ENCODE measurements at regions not wholly inside any gene's neighbourhood (a gene's known extent, or its start where the extent isn't known, plus 50 kb on each side); places are given as distances from the start of the nearest gene placed in this dataset.

DNA sequence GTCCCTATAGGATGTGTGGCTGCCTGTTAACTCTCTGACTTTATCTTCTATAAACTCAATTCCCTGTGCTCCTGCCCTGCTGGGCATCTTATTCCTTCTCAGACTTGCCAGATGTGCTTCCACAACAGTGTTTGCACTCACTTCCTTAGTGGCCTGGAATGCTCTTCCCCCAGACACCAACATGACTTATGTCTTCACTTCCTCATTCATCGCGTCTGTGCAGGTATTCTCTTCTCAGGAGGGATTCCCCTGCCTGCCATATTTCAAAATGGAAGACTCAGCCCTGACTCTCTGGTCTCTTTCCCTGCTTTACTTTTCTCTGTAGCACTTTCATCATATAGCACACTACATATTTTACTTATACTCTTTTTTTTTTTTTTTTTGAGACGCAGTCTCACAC, 344.0 kb downstream of the CENPC start:
- TF ChIP-seq, protein P1, sequence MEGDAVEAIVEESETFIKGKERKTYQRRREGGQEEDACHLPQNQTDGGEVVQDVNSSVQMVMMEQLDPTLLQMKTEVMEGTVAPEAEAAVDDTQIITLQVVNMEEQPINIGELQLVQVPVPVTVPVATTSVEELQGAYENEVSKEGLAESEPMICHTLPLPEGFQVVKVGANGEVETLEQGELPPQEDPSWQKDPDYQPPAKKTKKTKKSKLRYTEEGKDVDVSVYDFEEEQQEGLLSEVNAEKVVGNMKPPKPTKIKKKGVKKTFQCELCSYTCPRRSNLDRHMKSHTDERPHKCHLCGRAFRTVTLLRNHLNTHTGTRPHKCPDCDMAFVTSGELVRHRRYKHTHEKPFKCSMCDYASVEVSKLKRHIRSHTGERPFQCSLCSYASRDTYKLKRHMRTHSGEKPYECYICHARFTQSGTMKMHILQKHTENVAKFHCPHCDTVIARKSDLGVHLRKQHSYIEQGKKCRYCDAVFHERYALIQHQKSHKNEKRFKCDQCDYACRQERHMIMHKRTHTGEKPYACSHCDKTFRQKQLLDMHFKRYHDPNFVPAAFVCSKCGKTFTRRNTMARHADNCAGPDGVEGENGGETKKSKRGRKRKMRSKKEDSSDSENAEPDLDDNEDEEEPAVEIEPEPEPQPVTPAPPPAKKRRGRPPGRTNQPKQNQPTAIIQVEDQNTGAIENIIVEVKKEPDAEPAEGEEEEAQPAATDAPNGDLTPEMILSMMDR (IDR thresholded peaks at IDR 0.05), result no peak
- no peak for TF ChIP-seq POLR2AphosphoS5 (IDR thresholded peaks at IDR 0.05; ENCODE audit: low read depth, low read length)
- no peak for TF ChIP-seq TCF7L2 (IDR thresholded peaks at IDR 0.05; ENCODE audit: low read depth, low read length)
- TF ChIP-seq SIN3A (IDR thresholded peaks at IDR 0.05; ENCODE audit: borderline replicate concordance, insufficient read depth, low read depth, low read length), result no peak
- TF ChIP-seq, protein P2, sequence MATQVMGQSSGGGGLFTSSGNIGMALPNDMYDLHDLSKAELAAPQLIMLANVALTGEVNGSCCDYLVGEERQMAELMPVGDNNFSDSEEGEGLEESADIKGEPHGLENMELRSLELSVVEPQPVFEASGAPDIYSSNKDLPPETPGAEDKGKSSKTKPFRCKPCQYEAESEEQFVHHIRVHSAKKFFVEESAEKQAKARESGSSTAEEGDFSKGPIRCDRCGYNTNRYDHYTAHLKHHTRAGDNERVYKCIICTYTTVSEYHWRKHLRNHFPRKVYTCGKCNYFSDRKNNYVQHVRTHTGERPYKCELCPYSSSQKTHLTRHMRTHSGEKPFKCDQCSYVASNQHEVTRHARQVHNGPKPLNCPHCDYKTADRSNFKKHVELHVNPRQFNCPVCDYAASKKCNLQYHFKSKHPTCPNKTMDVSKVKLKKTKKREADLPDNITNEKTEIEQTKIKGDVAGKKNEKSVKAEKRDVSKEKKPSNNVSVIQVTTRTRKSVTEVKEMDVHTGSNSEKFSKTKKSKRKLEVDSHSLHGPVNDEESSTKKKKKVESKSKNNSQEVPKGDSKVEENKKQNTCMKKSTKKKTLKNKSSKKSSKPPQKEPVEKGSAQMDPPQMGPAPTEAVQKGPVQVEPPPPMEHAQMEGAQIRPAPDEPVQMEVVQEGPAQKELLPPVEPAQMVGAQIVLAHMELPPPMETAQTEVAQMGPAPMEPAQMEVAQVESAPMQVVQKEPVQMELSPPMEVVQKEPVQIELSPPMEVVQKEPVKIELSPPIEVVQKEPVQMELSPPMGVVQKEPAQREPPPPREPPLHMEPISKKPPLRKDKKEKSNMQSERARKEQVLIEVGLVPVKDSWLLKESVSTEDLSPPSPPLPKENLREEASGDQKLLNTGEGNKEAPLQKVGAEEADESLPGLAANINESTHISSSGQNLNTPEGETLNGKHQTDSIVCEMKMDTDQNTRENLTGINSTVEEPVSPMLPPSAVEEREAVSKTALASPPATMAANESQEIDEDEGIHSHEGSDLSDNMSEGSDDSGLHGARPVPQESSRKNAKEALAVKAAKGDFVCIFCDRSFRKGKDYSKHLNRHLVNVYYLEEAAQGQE (IDR thresholded peaks at IDR 0.05; ENCODE audit: insufficient read depth in 1 of 2, low read depth in 2 of 2, low read length in 1 of 2), result no peak
- Histone ChIP-seq H3K4me3 (ENCODE audit: low read depth in 2 of 2, low read length in 2 of 2) (no peak overlapping the region), H3K27ac (ENCODE audit: low read length) (no peak overlapping the region), H3K4me1 (ENCODE audit: control insufficient read depth, insufficient read depth, low read length) (no peaks in the 10 kb centered on the region), H3K36me3 (ENCODE audit: control insufficient read depth, insufficient read depth, low read length) (no peaks in the 10 kb centered on the region), H3K9me3 (ENCODE audit: control insufficient read depth, insufficient read depth, low read depth, low read length) (no peaks in the 10 kb centered on the region), H3K27me3 (ENCODE audit: control insufficient read depth, insufficient read depth, low read length) (no peaks in the 10 kb centered on the region)
- no peak for DNase-seq (ENCODE audit: low read depth, low spot score)
- ATAC-seq, result no peak
- ChIA-PET CTCF (no interaction called here), POLR2A (no interaction called here)
- in situ Hi-C loops (cut with HindIII; ENCODE audit: low pct_unique_long_range_greater_than_20kb, low sequenced_read_pairs), result no loop called here
- no TSS peak for BruUV-seq (replicated peaks)
- intact Hi-C loops (cut with micrococcal nuclease; ENCODE audit: unreplicated experiment), result no loop called here

DNA sequence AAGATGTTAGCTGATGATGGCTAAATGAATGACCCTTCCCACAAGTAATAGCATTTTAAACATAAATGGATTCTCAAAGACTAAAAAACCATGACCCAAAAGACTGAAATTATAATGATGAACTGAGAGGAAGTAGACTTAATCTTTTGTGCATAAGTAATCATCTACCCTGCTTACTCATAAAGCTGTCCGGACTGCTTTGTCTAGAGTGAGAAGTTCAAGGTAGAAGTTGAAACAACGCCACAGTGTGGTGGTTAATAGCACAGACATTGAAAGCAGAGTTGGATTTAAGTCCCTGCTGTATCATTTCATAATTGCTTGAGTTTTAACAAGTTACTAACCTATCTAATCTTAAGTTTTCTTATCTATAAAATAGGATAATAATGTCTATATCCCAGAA, 346.6 kb downstream of the CENPC start:
- Histone ChIP-seq H3K4me3 (ENCODE audit: low read depth in 2 of 2, low read length in 2 of 2) (no peak overlapping the region), H3K4me1 (ENCODE audit: control insufficient read depth, insufficient read depth, low read length) (no peaks in the 10 kb centered on the region), H3K9me3 (ENCODE audit: control insufficient read depth, insufficient read depth, low read depth, low read length) (no peaks in the 10 kb centered on the region), H3K27me3 (ENCODE audit: control insufficient read depth, insufficient read depth, low read length) (no peaks in the 10 kb centered on the region), H3K27ac (ENCODE audit: low read length) (no peak overlapping the region), H3K36me3 (ENCODE audit: control insufficient read depth, insufficient read depth, low read length) (no peaks in the 10 kb centered on the region)
- DNase-seq (ENCODE audit: low read depth, low spot score) (no peak), ATAC-seq (no peak)
- TF ChIP-seq TCF7L2 (IDR thresholded peaks at IDR 0.05; ENCODE audit: low read depth, low read length), result no peak
- TF ChIP-seq, protein P1 (IDR thresholded peaks at IDR 0.05), result peak; percentile 4; the same call in 1 of the 2 replicates
- no peak for TF ChIP-seq POLR2AphosphoS5 (IDR thresholded peaks at IDR 0.05; ENCODE audit: low read depth, low read length)
- TF ChIP-seq, protein P2 (IDR thresholded peaks at IDR 0.05; ENCODE audit: insufficient read depth in 1 of 2, low read depth in 2 of 2, low read length in 1 of 2), result no peak
- no peak for TF ChIP-seq SIN3A (IDR thresholded peaks at IDR 0.05; ENCODE audit: borderline replicate concordance, insufficient read depth, low read depth, low read length)
- CTCF ChIA-PET, result interaction anchor here (0.6 kb wide), 1 partner anchor 77 kb away, joined by 7 read pairs; no protein-coding TSS in a partner anchor
- intact Hi-C loops (cut with micrococcal nuclease; ENCODE audit: unreplicated experiment), result no loop called here
- in situ Hi-C loops (cut with HindIII; ENCODE audit: low pct_unique_long_range_greater_than_20kb, low sequenced_read_pairs), result no loop called here
- no TSS peak for BruUV-seq (replicated peaks)
- POLR2A ChIA-PET, result no interaction called here

Data from Panc1 (cell line).